ENCODE measurements at regions not wholly inside any gene's neighbourhood (a gene's known extent, or its start where the extent isn't known, plus 50 kb on each side); places are given as distances from the start of the nearest gene placed in this dataset.

GRCh38 chr6:163720460-163721235, 306.1 kb downstream of the QKI start:
- H3K9me3 ChIP-seq (ENCODE audit: insufficient read depth, low read depth, low read length) = no peaks in the 10 kb centered on the region
- no peak overlapping the region for H3K4me3 ChIP-seq (ENCODE audit: low read length)
- H3K27me3 ChIP-seq (ENCODE audit: insufficient read depth, low read length) = no peaks in the 10 kb centered on the region
- no peaks in the 10 kb centered on the region for H3K4me1 ChIP-seq (ENCODE audit: insufficient read depth, low read length)
- whole genome bisulfite sequencing = 73% methylated on average over 4 of the region's 4 CpGs
- no peaks in the 10 kb centered on the region for H3K36me3 ChIP-seq (ENCODE audit: insufficient read depth, low read length)
- no peak overlapping the region for H3K27ac ChIP-seq (ENCODE audit: low read depth, low read length)
- H3K9ac ChIP-seq (ENCODE audit: low read depth, low read length) = no peak overlapping the region

GRCh38 chr6:163720005-163720404, 305.5 kb downstream of the QKI start:
- no peak overlapping the region for H3K4me3 ChIP-seq (ENCODE audit: low read length)
- no peaks in the 10 kb centered on the region for H3K27me3 ChIP-seq (ENCODE audit: insufficient read depth, low read length)
- no peak overlapping the region for H3K27ac ChIP-seq (ENCODE audit: low read depth, low read length)
- 92% methylated on average over 5 of the region's 5 CpGs for WGBS
- H3K9ac ChIP-seq (ENCODE audit: low read depth, low read length) = no peak overlapping the region
- no peaks in the 10 kb centered on the region for H3K4me1 ChIP-seq (ENCODE audit: insufficient read depth, low read length)
- H3K9me3 ChIP-seq (ENCODE audit: insufficient read depth, low read depth, low read length) = no peaks in the 10 kb centered on the region
- no peaks in the 10 kb centered on the region for H3K36me3 ChIP-seq (ENCODE audit: insufficient read depth, low read length)

GRCh38 chr6:163719028-163719742, 304.7 kb downstream of the QKI start:
- no peaks in the 10 kb centered on the region for H3K36me3 ChIP-seq (ENCODE audit: insufficient read depth, low read length)
- H3K4me3 ChIP-seq (ENCODE audit: low read length) = no peak overlapping the region
- no peak overlapping the region for H3K27ac ChIP-seq (ENCODE audit: low read depth, low read length)
- H3K9ac ChIP-seq (ENCODE audit: low read depth, low read length) = no peak overlapping the region
- WGBS = 90% methylated on average over 20 of the region's 20 CpGs
- no peaks in the 10 kb centered on the region for H3K9me3 ChIP-seq (ENCODE audit: insufficient read depth, low read depth, low read length)
- no peaks in the 10 kb centered on the region for H3K4me1 ChIP-seq (ENCODE audit: insufficient read depth, low read length)
- H3K27me3 ChIP-seq (ENCODE audit: insufficient read depth, low read length) = no peaks in the 10 kb centered on the region

GRCh38 chr6:163718537-163718936, 304.0 kb downstream of the QKI start:
- no peaks in the 10 kb centered on the region for H3K36me3 ChIP-seq (ENCODE audit: insufficient read depth, low read length)
- H3K4me1 ChIP-seq (ENCODE audit: insufficient read depth, low read length) = no peaks in the 10 kb centered on the region
- H3K4me3 ChIP-seq (ENCODE audit: low read length) = no peak overlapping the region
- H3K9me3 ChIP-seq (ENCODE audit: insufficient read depth, low read depth, low read length) = no peaks in the 10 kb centered on the region
- no peak overlapping the region for H3K27ac ChIP-seq (ENCODE audit: low read depth, low read length)
- no peak overlapping the region for H3K9ac ChIP-seq (ENCODE audit: low read depth, low read length)
- H3K27me3 ChIP-seq (ENCODE audit: insufficient read depth, low read length) = no peaks in the 10 kb centered on the region
- 96% methylated on average over 2 of the region's 2 CpGs for WGBS

- Histone ChIP-seq H3K36me3 (ENCODE audit: insufficient read depth, low read length) (no peaks in the 10 kb centered on the region), H3K9ac (ENCODE audit: low read depth, low read length) (no peak overlapping the region), H3K9me3 (ENCODE audit: insufficient read depth, low read depth, low read length) (no peaks in the 10 kb centered on the region), H3K4me3 (ENCODE audit: low read length) (no peak overlapping the region), H3K27me3 (ENCODE audit: insufficient read depth, low read length) (no peaks in the 10 kb centered on the region), H3K27ac (ENCODE audit: low read depth, low read length) (no peak overlapping the region), H3K4me1 (ENCODE audit: insufficient read depth, low read length) (no peaks in the 10 kb centered on the region)
- WGBS = 93% methylated on average over 9 of the region's 9 CpGs
These were observed 302.7 kb downstream of the QKI start for GRCh38 chr6:163717106-163717764.

- Histone ChIP-seq H3K9ac (ENCODE audit: low read depth, low read length) (no peak overlapping the region), H3K9me3 (ENCODE audit: insufficient read depth, low read depth, low read length) (no peaks in the 10 kb centered on the region), H3K27me3 (ENCODE audit: insufficient read depth, low read length) (no peaks in the 10 kb centered on the region), H3K4me1 (ENCODE audit: insufficient read depth, low read length) (no peaks in the 10 kb centered on the region), H3K36me3 (ENCODE audit: insufficient read depth, low read length) (no peaks in the 10 kb centered on the region), H3K4me3 (ENCODE audit: low read length) (no peak overlapping the region), H3K27ac (ENCODE audit: low read depth, low read length) (no peak overlapping the region)
- 79% methylated on average over 6 of the region's 6 CpGs for WGBS
These were observed 302.2 kb downstream of the QKI start for GRCh38 chr6:163716690-163717089.

- H3K27me3 ChIP-seq (ENCODE audit: insufficient read depth, low read length) = no peaks in the 10 kb centered on the region
- H3K4me3 ChIP-seq (ENCODE audit: low read length) = no peak overlapping the region
- no peaks in the 10 kb centered on the region for H3K9me3 ChIP-seq (ENCODE audit: insufficient read depth, low read depth, low read length)
- no peak overlapping the region for H3K27ac ChIP-seq (ENCODE audit: low read depth, low read length)
- H3K9ac ChIP-seq (ENCODE audit: low read depth, low read length) = no peak overlapping the region
- H3K4me1 ChIP-seq (ENCODE audit: insufficient read depth, low read length) = no peaks in the 10 kb centered on the region
- H3K36me3 ChIP-seq (ENCODE audit: insufficient read depth, low read length) = no peaks in the 10 kb centered on the region
- 97% methylated on average over 7 of the region's 7 CpGs for WGBS
These were observed 301.3 kb downstream of the QKI start for GRCh38 chr6:163715846-163716245.

- Histone ChIP-seq H3K9me3 (ENCODE audit: insufficient read depth, low read depth, low read length) (no peaks in the 10 kb centered on the region), H3K27ac (ENCODE audit: low read depth, low read length) (no peak overlapping the region), H3K4me1 (ENCODE audit: insufficient read depth, low read length) (no peaks in the 10 kb centered on the region), H3K9ac (ENCODE audit: low read depth, low read length) (no peak overlapping the region), H3K27me3 (ENCODE audit: insufficient read depth, low read length) (no peaks in the 10 kb centered on the region), H3K36me3 (ENCODE audit: insufficient read depth, low read length) (no peaks in the 10 kb centered on the region), H3K4me3 (ENCODE audit: low read length) (no peak overlapping the region)
- WGBS = 94% methylated on average over 10 of the region's 10 CpGs
These were observed 299.7 kb downstream of the QKI start for GRCh38 chr6:163714179-163714578.

GRCh38 chr6:163712981-163713380, 298.5 kb downstream of the QKI start:
- WGBS = 91% methylated on average over 7 of the region's 8 CpGs
- Histone ChIP-seq H3K4me3 (ENCODE audit: low read length) (no peak overlapping the region), H3K4me1 (ENCODE audit: insufficient read depth, low read length) (no peaks in the 10 kb centered on the region), H3K27ac (ENCODE audit: low read depth, low read length) (no peak overlapping the region), H3K27me3 (ENCODE audit: insufficient read depth, low read length) (no peaks in the 10 kb centered on the region), H3K36me3 (ENCODE audit: insufficient read depth, low read length) (no peaks in the 10 kb centered on the region), H3K9ac (ENCODE audit: low read depth, low read length) (no peak overlapping the region), H3K9me3 (ENCODE audit: insufficient read depth, low read depth, low read length) (no peaks in the 10 kb centered on the region)

- no peaks in the 10 kb centered on the region for H3K36me3 ChIP-seq (ENCODE audit: insufficient read depth, low read length)
- H3K4me3 ChIP-seq (ENCODE audit: low read length) = no peak overlapping the region
- H3K9ac ChIP-seq (ENCODE audit: low read depth, low read length) = no peak overlapping the region
- H3K27ac ChIP-seq (ENCODE audit: low read depth, low read length) = no peak overlapping the region
- 95% methylated on average over 8 of the region's 8 CpGs for WGBS
- H3K4me1 ChIP-seq (ENCODE audit: insufficient read depth, low read length) = no peaks in the 10 kb centered on the region
- H3K9me3 ChIP-seq (ENCODE audit: insufficient read depth, low read depth, low read length) = no peaks in the 10 kb centered on the region
- no peaks in the 10 kb centered on the region for H3K27me3 ChIP-seq (ENCODE audit: insufficient read depth, low read length)
These were observed 298.0 kb downstream of the QKI start for GRCh38 chr6:163712566-163712961.

Measured in HUES64 (cell line).